Fibroblast of lung (primary cell): ENCODE measurements at regions not wholly inside any gene's neighbourhood (a gene's known extent, or its start where the extent isn't known, plus 50 kb on each side); places are given as distances from the start of the nearest gene placed in this dataset.

ENCODE experiments used
- DNase-seq, 2 donors: peaks; one replicate each; pipeline versions ENCODE4 v3.0.0 to v3.0.0-alpha.2; 2010; ENCODE audit warnings: low read depth in 2 of 2
- H2AFZ ChIP-seq: 2 replicates; pipeline ENCODE4 v1.5.1; 2012; ENCODE audit warnings: low read length, control low read depth, inconsistent platforms
- H3K27ac ChIP-seq: 2 replicates; pipeline ENCODE4 v1.5.1; 2011; ENCODE audit warnings: low read length, control low read depth; ENCODE audit not compliant: insufficient read depth
- H3K27me3 ChIP-seq: 2 replicates; pipeline ENCODE4 v1.5.1; 2011; ENCODE audit warnings: mild to moderate bottlenecking, low read length; ENCODE audit not compliant: control insufficient read depth, insufficient read depth
- H3K36me3 ChIP-seq: 2 replicates; pipeline ENCODE4 v1.5.1; 2011; ENCODE audit warnings: low read length; ENCODE audit not compliant: control insufficient read depth, insufficient read depth
- H3K4me1 ChIP-seq: 2 replicates; pipeline ENCODE4 v1.5.1; 2011; ENCODE audit warnings: low read length; ENCODE audit not compliant: control insufficient read depth, insufficient read depth; ENCODE audit errors: extremely low read depth
- H3K4me2 ChIP-seq: 2 replicates; pipeline ENCODE4 v1.5.1; 2011; ENCODE audit warnings: low read length, control low read depth; ENCODE audit not compliant: insufficient read depth; ENCODE audit errors: extremely low read depth
- H3K4me3 ChIP-seq, 4 experiments: fragments of 200-600 bp in 1 of 4; sonication (generic) in 1 of 4; replicated peaks in 1 of 4; 2 replicates each; pipeline ENCODE4 v1.5.1; 2011 to 2016; ENCODE audit warnings: low read length in 4 of 4, low read depth in 3 of 4, mild to moderate bottlenecking in 3 of 4, control low read depth in 2 of 4, inconsistent platforms in 1 of 4, mixed read lengths in 1 of 4; ENCODE audit not compliant: insufficient read depth in 1 of 4; ENCODE audit errors: control extremely low read depth in 1 of 4
- H3K79me2 ChIP-seq: 2 replicates; pipeline ENCODE4 v1.5.1; 2012; ENCODE audit warnings: mild to moderate bottlenecking, low read length, inconsistent platforms; ENCODE audit not compliant: control insufficient read depth, insufficient read depth
- H3K9ac ChIP-seq: 2 replicates; pipeline ENCODE4 v1.5.1; 2011; ENCODE audit warnings: mild to moderate bottlenecking, low read length, control low read depth; ENCODE audit not compliant: insufficient read depth
- H3K9me3 ChIP-seq: 2 replicates; pipeline ENCODE4 v1.5.1; 2012; ENCODE audit warnings: low read depth, low read length; ENCODE audit not compliant: control insufficient read depth, insufficient read depth
- H4K20me1 ChIP-seq: 2 replicates; pipeline ENCODE4 v1.5.1; 2011; ENCODE audit warnings: low read length; ENCODE audit not compliant: control insufficient read depth, insufficient read depth; ENCODE audit errors: extremely low read depth
- EZH2 ChIP-seq: IDR thresholded peaks from 2 replicates; pipeline ENCODE4 v1.5.1; 2012; ENCODE audit warnings: low read length, control low read depth, mild to moderate bottlenecking; ENCODE audit errors: missing control alignments
- TF ChIP-seq, protein P1 (sequence below), 2 donors: IDR thresholded peaks in 1 of 2; conservative IDR thresholded peaks in 1 of 2; 1 replicate in 1 of 2; 2 replicates in 1 of 2; pipeline ENCODE4 v1.5.1; 2011 to 2012; ENCODE audit warnings: low read length in 2 of 2, control low read depth in 1 of 2, inconsistent platforms in 1 of 2, low read depth in 1 of 2, mild to moderate bottlenecking in 1 of 2

DNA sequence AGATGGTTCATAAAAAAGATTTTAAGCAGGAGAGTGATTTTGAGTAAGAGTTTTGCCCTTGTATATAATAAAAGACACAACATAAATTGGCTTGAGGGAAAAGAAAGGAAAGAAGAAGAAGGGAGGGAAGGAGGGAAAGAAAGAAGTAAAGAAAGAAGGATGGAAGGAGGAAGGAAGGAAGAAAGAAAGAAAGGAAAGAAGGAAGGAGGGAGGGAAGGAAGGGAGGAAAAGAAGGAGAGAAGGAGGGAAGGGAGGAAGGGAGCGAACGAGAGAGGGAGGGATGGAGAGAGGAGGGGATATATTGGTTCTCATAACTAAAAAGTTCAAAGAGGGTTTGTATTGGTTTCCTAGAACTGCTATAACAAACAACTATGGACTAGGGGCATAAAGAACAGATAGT, 62.2 kb upstream of the PAX7 start:
- no peak overlapping the region for H3K27ac ChIP-seq
- no peaks in the 10 kb centered on the region for H4K20me1 ChIP-seq
- no peak overlapping the region for H2AFZ ChIP-seq
- no peak overlapping the region for H3K4me3 ChIP-seq
- no peaks in the 10 kb centered on the region for H3K27me3 ChIP-seq
- H3K9me3 ChIP-seq = no peaks in the 10 kb centered on the region
- H3K4me2 ChIP-seq = no peak overlapping the region
- no peak for DNase-seq
- no peaks in the 10 kb centered on the region for H3K4me1 ChIP-seq
- no peaks in the 10 kb centered on the region for H3K36me3 ChIP-seq
- TF ChIP-seq, protein P1, sequence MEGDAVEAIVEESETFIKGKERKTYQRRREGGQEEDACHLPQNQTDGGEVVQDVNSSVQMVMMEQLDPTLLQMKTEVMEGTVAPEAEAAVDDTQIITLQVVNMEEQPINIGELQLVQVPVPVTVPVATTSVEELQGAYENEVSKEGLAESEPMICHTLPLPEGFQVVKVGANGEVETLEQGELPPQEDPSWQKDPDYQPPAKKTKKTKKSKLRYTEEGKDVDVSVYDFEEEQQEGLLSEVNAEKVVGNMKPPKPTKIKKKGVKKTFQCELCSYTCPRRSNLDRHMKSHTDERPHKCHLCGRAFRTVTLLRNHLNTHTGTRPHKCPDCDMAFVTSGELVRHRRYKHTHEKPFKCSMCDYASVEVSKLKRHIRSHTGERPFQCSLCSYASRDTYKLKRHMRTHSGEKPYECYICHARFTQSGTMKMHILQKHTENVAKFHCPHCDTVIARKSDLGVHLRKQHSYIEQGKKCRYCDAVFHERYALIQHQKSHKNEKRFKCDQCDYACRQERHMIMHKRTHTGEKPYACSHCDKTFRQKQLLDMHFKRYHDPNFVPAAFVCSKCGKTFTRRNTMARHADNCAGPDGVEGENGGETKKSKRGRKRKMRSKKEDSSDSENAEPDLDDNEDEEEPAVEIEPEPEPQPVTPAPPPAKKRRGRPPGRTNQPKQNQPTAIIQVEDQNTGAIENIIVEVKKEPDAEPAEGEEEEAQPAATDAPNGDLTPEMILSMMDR (conservative IDR thresholded peaks at IDR 0.05 in 1 of 2, IDR thresholded peaks at IDR 0.05 in 1 of 2; ENCODE audit: low read depth in 1 of 2, low read length in 2 of 2) = no peak
- TF ChIP-seq EZH2 = no peak
- no peak overlapping the region for H3K9ac ChIP-seq
- no peaks in the 10 kb centered on the region for H3K79me2 ChIP-seq

DNA sequence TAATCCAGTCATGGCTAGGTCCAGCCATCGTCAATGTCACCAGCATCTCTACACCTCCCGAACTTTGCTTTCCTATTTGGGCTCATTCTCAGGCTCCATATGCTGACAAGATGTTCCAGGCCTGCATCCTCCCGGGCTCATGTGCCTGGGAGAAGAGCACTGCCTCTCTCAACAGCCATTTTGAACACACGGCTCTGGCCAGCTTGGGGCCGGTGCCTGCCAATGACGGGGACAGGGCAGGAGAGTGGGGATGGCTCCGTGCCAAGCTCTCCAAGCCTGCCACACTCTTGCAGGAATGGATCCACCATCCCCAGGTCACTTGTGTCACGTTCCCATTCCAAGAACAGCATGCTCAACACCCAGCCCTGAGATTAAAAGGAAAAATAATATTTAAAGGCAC, 61.4 kb upstream of the PAX7 start:
- Histone ChIP-seq H3K4me1 (no peaks in the 10 kb centered on the region), H3K79me2 (no peaks in the 10 kb centered on the region), H3K4me3 (no peak overlapping the region), H3K4me2 (no peak overlapping the region), H3K36me3 (no peaks in the 10 kb centered on the region), H3K9me3 (no peaks in the 10 kb centered on the region), H3K27me3 (no peaks in the 10 kb centered on the region), H4K20me1 (no peaks in the 10 kb centered on the region), H3K27ac (no peak overlapping the region), H3K9ac (no peak overlapping the region), H2AFZ (no peak overlapping the region)
- no peak for DNase-seq
- TF ChIP-seq EZH2 = no peak
- TF ChIP-seq, protein P1 (conservative IDR thresholded peaks at IDR 0.05 in 1 of 2, IDR thresholded peaks at IDR 0.05 in 1 of 2; ENCODE audit: low read depth in 1 of 2, low read length in 2 of 2) = no peak

DNA sequence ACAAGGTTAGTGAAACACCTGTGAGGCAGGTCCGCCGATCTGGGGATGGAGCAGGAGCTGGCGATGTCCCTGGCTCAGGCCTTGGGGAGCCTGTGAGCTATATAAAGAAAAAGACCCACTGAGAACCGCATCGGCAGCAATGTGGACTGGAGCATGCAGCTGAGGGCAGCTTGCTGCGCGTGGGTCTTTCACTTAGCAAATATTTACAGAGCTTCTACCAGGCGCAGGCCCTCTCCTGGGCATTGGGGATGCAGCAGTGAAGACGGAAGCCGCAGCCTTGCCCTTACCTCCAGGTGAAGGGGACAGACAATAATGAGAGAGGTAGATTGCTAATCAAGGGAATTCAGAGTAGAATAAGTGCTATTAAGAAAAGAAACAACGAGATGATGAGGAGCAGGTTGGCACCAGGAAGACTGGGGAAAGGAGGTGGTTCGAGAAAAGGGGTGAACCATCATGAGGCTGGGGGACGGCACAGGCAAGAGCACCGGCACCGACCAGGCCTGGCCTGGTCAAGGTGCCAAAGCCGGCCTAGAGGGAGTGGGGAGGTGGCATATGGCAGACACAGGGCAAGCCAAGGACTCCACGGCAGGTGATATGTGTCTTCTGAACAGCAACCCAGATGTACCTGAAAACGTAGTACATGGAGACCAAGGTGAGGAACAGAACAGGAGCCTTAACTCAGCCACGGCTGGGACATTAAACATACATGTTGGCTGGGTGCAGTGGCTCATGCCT, 60.7 kb upstream of the PAX7 start:
- no peak for DNase-seq
- TF ChIP-seq, protein P1 (conservative IDR thresholded peaks at IDR 0.05 in 1 of 2, IDR thresholded peaks at IDR 0.05 in 1 of 2; ENCODE audit: low read depth in 1 of 2, low read length in 2 of 2) = no peak
- TF ChIP-seq EZH2 = no peak
- Histone ChIP-seq H2AFZ (no peak overlapping the region), H3K9ac (no peak overlapping the region), H4K20me1 (no peaks in the 10 kb centered on the region), H3K27me3 (no peaks in the 10 kb centered on the region), H3K4me3 (no peak overlapping the region), H3K36me3 (no peaks in the 10 kb centered on the region), H3K27ac (no peak overlapping the region), H3K4me2 (no peak overlapping the region), H3K79me2 (no peaks in the 10 kb centered on the region), H3K9me3 (no peaks in the 10 kb centered on the region), H3K4me1 (no peaks in the 10 kb centered on the region)
